ENCODE measurements at regions not wholly inside any gene's neighbourhood (a gene's known extent, or its start where the extent isn't known, plus 50 kb on each side); places are given as distances from the start of the nearest gene placed in this dataset.
"Not testable (repeated sequence)": the region's sequence is repeated elsewhere in the genome, so short reads cannot be mapped to it uniquely, and the experiment has no call there.

DNA sequence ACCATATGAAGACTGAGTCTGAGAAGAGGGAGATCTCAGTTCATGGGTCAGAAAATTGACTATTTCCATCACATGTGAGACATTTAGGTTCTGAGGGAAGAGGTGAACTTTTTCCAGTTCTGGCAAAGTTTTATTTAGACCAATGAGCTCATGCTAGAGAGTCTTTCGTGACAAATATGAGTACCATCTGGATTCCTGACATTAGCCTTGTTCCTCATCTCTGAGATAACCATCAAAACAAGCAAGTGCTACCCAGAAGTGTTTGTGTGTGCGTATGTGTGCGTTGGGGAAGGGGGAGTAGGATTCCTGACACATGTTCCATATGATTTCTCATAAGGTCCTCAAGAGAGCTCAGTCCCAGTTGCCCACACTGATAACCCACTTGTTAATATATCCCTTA is 120.6 kb downstream of the FASLG start:
- Histone ChIP-seq H3K27ac (ENCODE audit: insufficient read depth, low read length, poor library complexity, severe bottlenecking) (no peak overlapping the region), H3K27me3 (ENCODE audit: control insufficient read depth, insufficient read depth, low read length) (peaks cover 2% of the 10 kb centered on the region), H3K4me1 (ENCODE audit: control insufficient read depth, insufficient read depth, low read length, poor library complexity, severe bottlenecking) (no peaks in the 10 kb centered on the region), H3K36me3 (ENCODE audit: control insufficient read depth, insufficient read depth, low read length) (no peaks in the 10 kb centered on the region), H3K9me3 (ENCODE audit: control insufficient read depth in 2 of 2, low read length in 2 of 2) (no peaks in the 10 kb centered on the region), H3K4me3 (ENCODE audit: low read depth, low read length) (no peak overlapping the region)
- H3K36me3 Mint-ChIP-seq: no peaks in the 10 kb centered on the region
- peaks cover 0 to 10% (median 2%) of the 10 kb centered on the region in 4 donors for H3K4me1 Mint-ChIP-seq
- H3K4me3 Mint-ChIP-seq: no peak overlapping the region
- ATAC-seq (ENCODE audit: low read depth in 2 of 2) (no peak), DNase-seq (no peak)
- peaks cover 15% of the 10 kb centered on the region for H3K27me3 Mint-ChIP-seq
- peak overlapping the region in 1 of 3 donors; percentile 16 for H3K27ac Mint-ChIP-seq
- peaks cover 0 to 3% (median 0%) of the 10 kb centered on the region in 7 donors for H3K9me3 Mint-ChIP-seq

DNA sequence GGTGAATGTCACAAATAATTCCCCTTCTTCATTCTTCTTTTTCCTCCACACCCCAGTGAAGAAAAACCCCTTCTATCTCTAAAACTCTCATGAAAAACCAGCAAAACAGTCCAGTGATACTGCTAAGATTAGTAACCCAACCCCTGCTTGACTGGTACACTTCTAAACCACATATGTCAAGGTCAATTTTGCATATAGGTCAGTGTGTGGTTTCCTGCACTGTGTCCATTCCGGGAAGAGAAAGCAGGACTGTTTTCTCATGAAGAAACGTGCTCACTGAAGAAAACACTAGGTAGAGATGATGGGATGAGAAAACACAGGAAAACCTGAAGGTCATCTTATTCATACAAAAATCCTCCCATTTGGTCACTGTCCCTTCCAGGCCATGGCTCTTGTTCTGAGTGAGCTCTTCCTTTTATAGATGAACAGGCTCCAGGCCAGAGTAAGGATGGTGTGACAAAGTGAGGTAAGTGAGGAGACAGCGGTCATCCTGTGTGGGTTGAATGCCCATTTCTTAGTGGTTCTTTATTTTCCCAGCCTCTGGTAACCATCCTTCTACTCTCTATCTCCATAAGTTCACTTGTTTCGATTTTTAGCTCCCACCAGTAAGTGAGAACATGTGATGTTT is 122.7 kb downstream of the FASLG start:
- Mint-ChIP-seq H3K4me1 (peaks cover 0 to 10% (median 2%) of the 10 kb centered on the region in 4 donors), H3K27me3 (peaks cover 22% of the 10 kb centered on the region), H3K9me3 (peaks cover 0 to 3% (median 0%) of the 10 kb centered on the region in 7 donors), H3K36me3 (no peaks in the 10 kb centered on the region), H3K4me3 (no peak overlapping the region), H3K27ac (no peak overlapping the region)
- Histone ChIP-seq H3K4me3 (ENCODE audit: low read depth, low read length) (no peak overlapping the region), H3K27ac (ENCODE audit: insufficient read depth, low read length, poor library complexity, severe bottlenecking) (no peak overlapping the region), H3K4me1 (ENCODE audit: control insufficient read depth, insufficient read depth, low read length, poor library complexity, severe bottlenecking) (no peaks in the 10 kb centered on the region), H3K36me3 (ENCODE audit: control insufficient read depth, insufficient read depth, low read length) (no peaks in the 10 kb centered on the region), H3K27me3 (ENCODE audit: control insufficient read depth, insufficient read depth, low read length) (peaks cover 4% of the 10 kb centered on the region), H3K9me3 (ENCODE audit: control insufficient read depth in 2 of 2, low read length in 2 of 2) (no peaks in the 10 kb centered on the region)
- ATAC-seq (ENCODE audit: low read depth in 2 of 2): no peak
- DNase-seq: no peak

DNA sequence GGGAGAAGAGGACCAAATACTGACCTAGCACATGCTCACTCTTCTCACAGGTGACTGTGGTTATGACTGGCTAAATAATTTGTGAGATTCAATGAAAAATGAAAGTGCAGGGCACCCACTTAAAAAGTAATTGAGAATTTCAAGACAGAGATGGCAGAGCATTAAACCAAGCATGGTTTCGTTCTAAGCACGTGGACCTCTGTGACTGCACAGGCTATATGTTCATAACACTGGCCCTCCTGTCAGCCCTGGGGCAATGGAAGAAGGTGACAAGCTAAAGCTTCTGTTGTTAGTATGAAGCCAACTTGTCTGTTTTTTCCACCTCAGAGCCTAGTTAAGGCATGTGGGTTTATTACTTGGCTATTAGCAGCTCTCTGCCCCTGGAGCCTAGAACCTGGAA is 130.9 kb downstream of the FASLG start:
- Histone ChIP-seq H3K4me3 (ENCODE audit: low read depth, low read length) (no peak overlapping the region), H3K4me1 (ENCODE audit: control insufficient read depth, insufficient read depth, low read length, poor library complexity, severe bottlenecking) (no peaks in the 10 kb centered on the region), H3K9me3 (ENCODE audit: control insufficient read depth in 2 of 2, low read length in 2 of 2) (no peaks in the 10 kb centered on the region), H3K27me3 (ENCODE audit: control insufficient read depth, insufficient read depth, low read length) (peaks cover 2% of the 10 kb centered on the region), H3K27ac (ENCODE audit: insufficient read depth, low read length, poor library complexity, severe bottlenecking) (no peak overlapping the region), H3K36me3 (ENCODE audit: control insufficient read depth, insufficient read depth, low read length) (no peaks in the 10 kb centered on the region)
- Mint-ChIP-seq H3K4me1 (no peaks in the 10 kb centered on the region), H3K27me3 (peaks cover 27% of the 10 kb centered on the region), H3K36me3 (no peaks in the 10 kb centered on the region), H3K4me3 (no peak overlapping the region), H3K27ac (no peak overlapping the region), H3K9me3 (peaks cover 0 to 3% (median 0%) of the 10 kb centered on the region in 7 donors)
- ATAC-seq (ENCODE audit: low read depth in 2 of 2) (no peak), DNase-seq (no peak)

DNA sequence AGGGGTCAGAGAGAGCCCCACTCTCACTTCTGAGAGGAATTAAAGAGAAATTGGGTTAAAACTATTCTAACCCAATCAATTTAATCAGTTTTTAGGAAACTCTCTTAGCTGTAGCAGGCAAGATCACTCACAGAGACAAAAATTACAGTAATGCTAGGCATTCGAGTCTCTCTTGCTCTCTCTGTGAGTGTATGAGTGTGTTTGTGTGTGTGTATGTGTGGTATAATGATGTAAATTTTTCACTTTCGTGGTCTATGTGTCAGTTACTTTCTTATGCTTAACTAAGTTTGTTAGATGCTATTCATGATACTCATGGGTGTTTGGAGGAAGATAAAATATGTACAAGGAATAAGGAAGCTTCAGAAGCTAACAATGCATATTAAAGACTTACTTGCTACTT is 131.3 kb downstream of the FASLG start:
- peaks cover 2% of the 10 kb centered on the region for H3K27me3 ChIP-seq (ENCODE audit: control insufficient read depth, insufficient read depth, low read length)
- Mint-ChIP-seq H3K27me3 (peaks cover 28% of the 10 kb centered on the region), H3K27ac (no peak overlapping the region), H3K4me3 (no peak overlapping the region), H3K9me3 (peaks cover 0 to 3% (median 0%) of the 10 kb centered on the region in 7 donors), H3K4me1 (no peaks in the 10 kb centered on the region), H3K36me3 (no peaks in the 10 kb centered on the region)
- H3K4me1 ChIP-seq (ENCODE audit: control insufficient read depth, insufficient read depth, low read length, poor library complexity, severe bottlenecking): no peaks in the 10 kb centered on the region
- no peak for ATAC-seq (ENCODE audit: low read depth in 2 of 2)
- no peak overlapping the region for H3K4me3 ChIP-seq (ENCODE audit: low read depth, low read length)
- DNase-seq: no peak
- no peaks in the 10 kb centered on the region for H3K36me3 ChIP-seq (ENCODE audit: control insufficient read depth, insufficient read depth, low read length)
- no peak overlapping the region for H3K27ac ChIP-seq (ENCODE audit: insufficient read depth, low read length, poor library complexity, severe bottlenecking)
- H3K9me3 ChIP-seq (ENCODE audit: control insufficient read depth in 2 of 2, low read length in 2 of 2): no peaks in the 10 kb centered on the region

DNA sequence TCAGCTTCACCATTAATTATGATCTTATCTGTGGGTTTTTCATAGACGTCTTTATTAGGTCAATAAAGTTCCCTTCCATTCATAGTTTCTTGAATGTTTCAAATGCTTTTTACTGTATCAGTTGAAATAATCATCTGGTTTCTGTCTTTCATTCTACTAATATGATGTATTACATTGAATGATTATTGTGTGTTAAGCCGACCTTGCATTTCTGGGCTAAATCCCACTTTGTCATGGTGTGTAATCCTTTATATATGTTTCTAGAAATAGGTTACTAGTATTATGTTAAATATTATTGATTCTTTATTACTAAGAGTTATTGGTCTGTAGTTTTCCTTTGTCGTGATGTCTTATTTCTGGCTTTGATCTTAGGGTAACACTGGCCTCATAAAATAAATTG is 134.9 kb downstream of the FASLG start:
- no peaks in the 10 kb centered on the region for H3K4me1 ChIP-seq (ENCODE audit: control insufficient read depth, insufficient read depth, low read length, poor library complexity, severe bottlenecking)
- Mint-ChIP-seq H3K4me3 (no peak overlapping the region), H3K36me3 (no peaks in the 10 kb centered on the region), H3K9me3 (peaks cover 0 to 3% (median 0%) of the 10 kb centered on the region in 7 donors), H3K4me1 (no peaks in the 10 kb centered on the region), H3K27me3 (peaks cover 22% of the 10 kb centered on the region), H3K27ac (no peak overlapping the region)
- no peaks in the 10 kb centered on the region for H3K27me3 ChIP-seq (ENCODE audit: control insufficient read depth, insufficient read depth, low read length)
- ATAC-seq (ENCODE audit: low read depth in 2 of 2): no peak
- no peak for DNase-seq
- H3K4me3 ChIP-seq (ENCODE audit: low read depth, low read length): no peak overlapping the region
- no peaks in the 10 kb centered on the region for H3K36me3 ChIP-seq (ENCODE audit: control insufficient read depth, insufficient read depth, low read length)
- H3K9me3 ChIP-seq (ENCODE audit: control insufficient read depth in 2 of 2, low read length in 2 of 2): no peaks in the 10 kb centered on the region
- H3K27ac ChIP-seq (ENCODE audit: insufficient read depth, low read length, poor library complexity, severe bottlenecking): no peak overlapping the region

DNA sequence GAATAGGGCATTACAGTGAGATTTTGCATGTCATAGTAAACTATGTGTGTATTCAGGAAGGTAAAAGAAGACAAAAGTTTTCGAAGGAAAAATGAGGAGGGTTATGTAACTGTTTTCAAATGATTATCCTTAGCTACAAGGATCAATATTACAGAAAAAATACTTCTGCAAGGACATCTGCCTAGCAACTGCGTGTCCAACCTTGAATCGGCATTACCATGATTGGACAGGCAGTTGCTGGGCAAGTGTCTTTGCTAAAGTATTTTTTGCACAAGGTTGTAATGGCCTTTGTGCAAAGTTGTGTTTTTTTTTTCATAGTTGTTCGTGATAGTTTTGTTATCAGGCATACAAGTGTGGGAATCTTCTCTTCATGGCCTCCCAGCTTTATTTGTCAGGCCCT is 136.8 kb downstream of the FASLG start:
- Mint-ChIP-seq H3K27ac (no peak overlapping the region), H3K4me3 (no peak overlapping the region), H3K4me1 (no peaks in the 10 kb centered on the region), H3K9me3 (peaks cover 0 to 5% (median 0%) of the 10 kb centered on the region in 7 donors), H3K27me3 (peaks cover 22% of the 10 kb centered on the region), H3K36me3 (no peaks in the 10 kb centered on the region)
- ATAC-seq (ENCODE audit: low read depth in 2 of 2): no peak
- no peaks in the 10 kb centered on the region for H3K4me1 ChIP-seq (ENCODE audit: control insufficient read depth, insufficient read depth, low read length, poor library complexity, severe bottlenecking)
- no peak overlapping the region for H3K27ac ChIP-seq (ENCODE audit: insufficient read depth, low read length, poor library complexity, severe bottlenecking)
- no peaks in the 10 kb centered on the region for H3K9me3 ChIP-seq (ENCODE audit: control insufficient read depth in 2 of 2, low read length in 2 of 2)
- H3K27me3 ChIP-seq (ENCODE audit: control insufficient read depth, insufficient read depth, low read length): no peaks in the 10 kb centered on the region
- DNase-seq: no peak
- no peaks in the 10 kb centered on the region for H3K36me3 ChIP-seq (ENCODE audit: control insufficient read depth, insufficient read depth, low read length)
- H3K4me3 ChIP-seq (ENCODE audit: low read depth, low read length): no peak overlapping the region

DNA sequence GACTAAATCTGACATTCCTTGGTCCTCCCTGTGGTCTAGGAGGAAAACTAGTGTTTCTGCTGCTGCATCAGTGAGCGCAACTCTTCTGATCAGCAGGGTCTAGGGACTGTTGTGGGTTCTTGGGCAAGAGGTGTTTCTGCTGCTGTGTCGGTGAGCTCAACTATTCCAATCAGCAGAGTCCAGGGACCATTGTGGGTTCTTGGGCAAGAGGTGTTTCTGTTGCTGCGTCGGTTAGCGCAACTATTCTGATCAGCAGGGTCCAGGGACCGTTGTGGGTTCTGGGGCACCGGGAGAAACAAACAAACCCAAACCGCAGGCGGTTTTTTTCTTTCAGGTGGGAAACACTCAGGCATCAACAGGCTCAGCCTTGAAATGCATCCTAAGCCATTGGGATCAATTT is 140.9 kb downstream of the FASLG start:
- not testable (repeated sequence) for H3K9me3 ChIP-seq (ENCODE audit: control insufficient read depth in 2 of 2, low read length in 2 of 2); H3K27ac ChIP-seq (ENCODE audit: insufficient read depth, low read length, poor library complexity, severe bottlenecking); H3K27ac Mint-ChIP-seq; H3K4me3 Mint-ChIP-seq; H3K4me1 ChIP-seq (ENCODE audit: control insufficient read depth, insufficient read depth, low read length, poor library complexity, severe bottlenecking); H3K36me3 Mint-ChIP-seq; H3K36me3 ChIP-seq (ENCODE audit: control insufficient read depth, insufficient read depth, low read length); H3K27me3 ChIP-seq (ENCODE audit: control insufficient read depth, insufficient read depth, low read length); H3K4me1 Mint-ChIP-seq; H3K4me3 ChIP-seq (ENCODE audit: low read depth, low read length); ATAC-seq (ENCODE audit: low read depth in 2 of 2); DNase-seq
- Mint-ChIP-seq H3K9me3 (peaks cover 0 to 12% (median 2%) of the 10 kb centered on the region in 7 donors), H3K27me3 (peaks cover 11% of the 10 kb centered on the region)

DNA sequence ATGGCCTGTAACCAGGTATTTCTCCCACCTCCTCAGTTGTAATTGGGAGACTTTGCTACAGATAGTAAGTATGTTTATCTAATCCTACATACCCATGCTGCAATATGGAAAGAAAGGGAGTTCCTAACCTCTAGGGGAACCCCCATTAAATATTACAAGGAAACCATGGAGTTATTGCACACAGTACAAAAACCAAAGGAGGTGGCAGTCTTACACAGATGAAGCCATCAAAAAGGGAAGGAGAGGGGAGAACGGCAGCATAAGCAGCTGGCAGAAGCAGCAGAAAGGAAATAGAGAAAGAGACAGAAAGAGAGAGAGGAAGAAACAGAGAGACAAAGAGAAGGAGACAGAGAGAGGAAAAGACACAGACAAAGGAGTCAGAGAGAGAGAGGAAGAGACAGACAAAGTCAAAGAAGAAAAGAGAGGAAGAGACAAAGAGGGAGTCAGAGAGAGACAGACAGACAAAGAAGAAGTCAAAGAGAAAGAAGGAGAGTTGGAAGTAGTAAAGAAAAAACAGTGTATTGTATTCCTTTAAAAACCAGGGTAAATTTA is 142.9 kb downstream of the FASLG start:
- Histone ChIP-seq H3K27ac (ENCODE audit: insufficient read depth, low read length, poor library complexity, severe bottlenecking) (no peak overlapping the region), H3K4me1 (ENCODE audit: control insufficient read depth, insufficient read depth, low read length, poor library complexity, severe bottlenecking) (no peaks in the 10 kb centered on the region), H3K9me3 (ENCODE audit: control insufficient read depth in 2 of 2, low read length in 2 of 2) (peaks cover 2 to 7% of the 10 kb centered on the region in 2 experiments), H3K27me3 (ENCODE audit: control insufficient read depth, insufficient read depth, low read length) (no peaks in the 10 kb centered on the region), H3K36me3 (ENCODE audit: control insufficient read depth, insufficient read depth, low read length) (no peaks in the 10 kb centered on the region), H3K4me3 (ENCODE audit: low read depth, low read length) (no peak overlapping the region)
- Mint-ChIP-seq H3K36me3 (peaks cover 3% of the 10 kb centered on the region), H3K27me3 (no peaks in the 10 kb centered on the region), H3K27ac (peak overlapping the region in 1 of 3 donors; percentile 17), H3K4me1 (no peaks in the 10 kb centered on the region), H3K4me3 (no peak overlapping the region), H3K9me3 (peaks cover 0 to 12% (median 2%) of the 10 kb centered on the region in 7 donors)
- no peak for ATAC-seq (ENCODE audit: low read depth in 2 of 2)
- no peak for DNase-seq
